Activated CD8-positive, alpha-beta memory T cell treated with anti-CD3 and anti-CD28 coated beads for 24 hours (primary cell): ENCODE measurements at regions not wholly inside any gene's neighbourhood (a gene's known extent, or its start where the extent isn't known, plus 50 kb on each side); places are given as distances from the start of the nearest gene placed in this dataset.

Source experiments
- DNase-seq: peaks from one replicate; pipeline ENCODE4 v3.0.0-alpha.2; 2020

DNA sequence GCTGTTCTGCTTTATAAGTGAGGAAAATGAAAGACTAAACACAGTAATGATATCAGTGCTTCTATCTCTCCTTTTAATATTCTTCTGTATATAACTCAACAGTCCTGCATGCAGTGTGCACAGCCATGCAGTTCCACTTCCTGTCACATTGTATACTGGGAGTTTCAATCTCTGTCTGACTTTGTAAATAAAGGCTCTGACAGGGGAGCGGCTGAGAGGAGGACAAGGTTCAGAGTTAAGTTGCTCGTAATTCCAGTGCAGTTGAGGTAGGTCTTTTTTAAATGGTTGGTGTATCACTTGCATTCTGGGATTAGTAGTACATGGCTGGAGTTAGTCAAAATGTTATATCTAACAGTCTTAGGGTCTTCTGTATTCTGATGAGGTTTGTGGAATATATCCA, 264.5 kb downstream of the OLFM3 start:
- DNase-seq, result no peak

DNA sequence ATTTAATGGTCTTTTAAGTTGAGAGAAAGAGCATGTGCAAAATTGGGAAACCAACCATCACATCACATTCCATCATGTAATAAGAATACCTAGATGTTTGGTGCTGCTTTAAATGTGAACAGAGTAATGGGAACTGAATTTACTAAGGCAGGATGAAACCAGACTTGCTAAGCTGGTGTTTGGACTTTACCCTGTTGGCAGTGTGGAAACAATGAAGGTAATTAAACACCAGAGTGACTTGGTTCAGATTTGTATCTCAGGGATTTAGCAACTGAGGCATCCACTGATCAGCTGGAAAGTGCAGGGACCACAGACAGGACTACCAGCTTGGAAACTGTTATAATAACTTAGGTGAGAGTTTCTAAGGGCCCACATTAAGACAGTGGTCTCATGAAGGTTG, 263.4 kb downstream of the OLFM3 start:
- DNase-seq, result no peak

DNA sequence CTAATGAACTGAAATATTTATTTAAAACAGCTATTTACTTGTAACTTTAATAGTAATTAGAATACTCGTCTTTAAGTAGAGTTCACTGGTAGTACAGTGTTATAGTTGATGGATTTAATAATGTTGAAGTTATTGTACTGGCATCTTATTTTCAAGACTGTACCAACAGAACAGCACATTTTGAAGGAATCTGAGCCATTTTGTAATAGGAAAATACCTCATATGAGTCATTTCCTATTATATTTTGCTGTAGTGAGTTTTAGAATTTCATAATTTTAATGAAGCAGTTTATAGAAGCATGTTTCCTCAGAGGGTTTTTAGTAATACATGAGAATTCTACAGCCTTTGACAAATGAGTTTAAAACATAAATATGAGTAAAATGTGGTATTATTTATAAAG, 258.3 kb downstream of the OLFM3 start:
- no peak for DNase-seq

DNA sequence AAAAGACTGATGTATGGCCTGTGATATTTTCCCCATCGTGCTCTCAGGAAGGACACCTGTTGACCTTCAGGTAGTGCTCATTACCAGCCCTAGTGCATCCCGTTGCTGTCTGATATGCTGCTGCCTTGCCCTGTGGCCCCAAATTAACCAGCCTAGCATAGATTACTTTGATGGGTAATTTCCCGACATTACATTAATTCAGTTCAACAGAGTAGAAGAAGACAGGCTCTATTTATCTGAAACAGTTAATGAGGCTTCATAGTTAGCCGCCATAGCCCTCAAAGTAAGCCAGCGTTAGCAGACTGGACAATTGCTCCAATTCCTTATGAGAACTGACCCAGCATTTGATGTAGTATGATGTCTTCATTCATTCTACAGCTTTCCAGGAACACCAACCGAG, 257.6 kb downstream of the OLFM3 start:
- DNase-seq, result no peak

DNA sequence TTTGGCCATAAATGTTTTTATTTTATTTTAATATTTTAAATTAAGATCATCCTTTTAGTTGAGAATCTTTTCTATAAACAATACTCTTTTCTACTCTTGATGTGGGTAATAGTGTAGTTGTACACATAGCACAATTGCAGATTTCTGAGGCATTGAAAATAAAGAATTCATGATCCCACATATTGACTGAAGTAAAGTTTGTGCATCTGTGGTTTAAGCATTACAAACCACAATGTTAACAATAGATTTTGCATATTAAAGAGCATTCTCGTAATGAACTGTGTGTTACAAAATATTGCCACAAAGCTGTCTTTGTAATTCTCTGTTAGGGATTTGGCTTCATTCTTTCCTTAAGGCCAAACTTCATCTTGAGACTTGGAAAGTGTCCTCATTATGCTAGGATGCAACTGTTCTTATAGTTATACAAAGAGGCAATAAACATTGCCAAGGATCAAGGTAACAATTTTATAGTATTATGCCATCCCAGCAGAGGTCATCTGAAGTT, 256.8 kb downstream of the OLFM3 start:
- no peak for DNase-seq

DNA sequence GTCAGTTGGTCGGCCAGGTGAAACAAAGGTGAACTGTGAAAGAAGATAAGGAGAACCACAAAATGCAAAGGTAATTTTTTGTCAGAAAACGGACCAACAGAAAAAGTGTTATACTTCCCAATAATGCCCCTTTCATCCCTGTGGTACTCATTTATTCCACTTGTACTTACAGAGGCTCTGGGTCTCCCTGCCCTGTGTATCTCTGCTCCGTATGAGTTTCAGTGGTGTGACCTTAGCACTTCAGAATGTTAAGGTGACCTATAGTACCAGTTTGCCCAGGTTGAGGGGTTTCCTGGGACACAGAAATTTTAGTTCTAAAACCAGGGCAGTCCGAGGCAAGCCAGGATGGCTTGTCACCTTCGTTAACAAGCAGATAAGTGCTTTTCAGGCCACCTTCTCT, 254.8 kb downstream of the OLFM3 start:
- DNase-seq, result no peak

DNA sequence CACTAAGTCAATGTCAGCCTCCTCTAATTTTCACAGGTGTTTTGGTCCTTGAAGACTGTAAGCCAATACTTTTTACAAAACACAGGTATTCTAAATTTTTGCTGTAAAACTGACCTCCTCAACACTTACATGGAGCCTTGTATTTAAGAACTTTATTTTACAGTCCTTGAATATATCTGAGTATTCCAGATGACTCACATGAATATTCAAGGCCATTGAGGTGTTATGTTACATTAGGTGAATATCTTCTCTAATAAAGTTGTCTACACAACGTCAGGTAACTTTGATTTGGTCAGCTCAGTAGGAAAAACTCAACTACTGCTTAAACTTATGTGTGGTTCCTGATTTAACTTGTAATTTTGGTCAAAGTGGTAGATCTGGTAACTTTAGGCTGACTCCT, 254.2 kb downstream of the OLFM3 start:
- DNase-seq, result no peak

DNA sequence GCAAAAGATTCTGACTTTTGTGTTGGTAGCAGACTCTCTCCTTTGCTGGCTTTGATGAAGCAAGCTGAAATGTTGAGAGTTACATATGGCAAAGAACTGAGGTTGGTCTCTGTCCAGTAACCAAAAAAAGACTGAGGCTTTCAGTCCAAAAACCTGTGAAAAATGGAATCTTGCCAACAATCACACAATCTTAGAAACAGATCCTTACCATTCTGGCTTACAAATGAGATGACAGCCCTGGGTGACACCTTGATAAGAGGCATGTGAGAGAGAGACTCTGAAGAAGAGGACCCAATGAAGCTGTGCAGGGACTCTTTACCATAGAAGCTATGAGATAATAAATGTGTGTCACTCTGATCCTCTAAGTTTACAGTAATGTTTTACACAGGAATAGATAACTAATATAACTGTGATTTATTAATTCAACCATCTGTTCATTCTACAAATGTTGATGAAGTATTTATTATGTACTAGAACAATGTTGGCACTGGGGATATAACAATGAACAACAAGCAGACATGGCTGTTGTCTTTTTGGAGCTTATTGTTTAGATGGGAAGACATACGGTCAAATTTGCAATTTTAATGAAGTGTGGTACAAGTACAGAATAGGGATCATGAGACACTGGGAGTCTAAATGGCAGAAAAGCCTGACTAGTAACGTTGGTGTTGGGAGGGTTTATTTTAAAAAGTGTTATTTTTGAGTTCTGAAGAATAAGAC, 251.0 kb downstream of the OLFM3 start:
- no peak for DNase-seq

DNA sequence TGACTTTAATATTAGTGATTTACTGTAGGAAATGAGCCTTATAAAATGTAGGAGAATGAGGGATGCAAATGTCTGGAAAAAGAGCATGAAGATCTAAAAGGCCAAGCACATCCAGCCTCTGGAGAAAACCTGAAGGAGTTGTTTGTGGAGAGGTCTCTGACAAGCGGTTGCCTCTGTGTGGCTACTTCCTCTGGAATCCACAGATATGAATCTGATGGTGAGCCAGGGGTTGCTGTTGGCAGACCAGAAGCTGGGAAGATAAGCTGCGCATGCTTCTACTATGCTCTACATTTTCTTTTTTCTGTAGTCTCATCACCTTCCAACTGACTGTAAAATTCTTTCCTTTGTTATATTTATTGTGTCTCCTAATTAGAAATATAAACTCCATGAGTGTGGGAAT, 248.6 kb downstream of the OLFM3 start:
- no peak for DNase-seq
